Testis (tissue), 2 donors: ENCODE measurements at regions not wholly inside any gene's neighbourhood (a gene's known extent, or its start where the extent isn't known, plus 50 kb on each side); places are given as distances from the start of the nearest gene placed in this dataset.

Experiments
- DNase-seq: peaks from one replicate; pipeline ENCODE4 v3.0.0-alpha.2; 2019
- H3K27ac ChIP-seq, 2 donors: fragments of 200-600 bp; sonication (generic); one replicate each; pipeline ENCODE4 v1.5.1; 2019
- H3K27me3 ChIP-seq: fragments of 200-600 bp; sonication (generic); one replicate; pipeline ENCODE4 v1.5.1; 2019
- H3K36me3 ChIP-seq: fragments of 200-600 bp; sonication (generic); one replicate; pipeline ENCODE4 v1.5.1; 2017; ENCODE audit warnings: low read depth; ENCODE audit errors: missing control alignments
- H3K4me1 ChIP-seq: fragments of 200-600 bp; sonication (generic); one replicate; pipeline ENCODE4 v1.5.1; 2019
- H3K4me3 ChIP-seq, 2 donors: fragments of 200-600 bp; sonication (generic); one replicate each; pipeline ENCODE4 v1.5.1; 2017 to 2019
- H3K9me3 ChIP-seq: fragments of 200-600 bp; sonication (generic); one replicate; pipeline ENCODE4 v1.5.1; 2017
- POLR2A ChIP-seq: fragments of 450-650 bp; IDR thresholded peaks from one replicate; pipeline ENCODE4 v1.6.1; 2017; ENCODE audit warnings: antibody characterized with exemption, mild to moderate bottlenecking, moderate library complexity
- WGBS, 2 donors: methylation state at CpG; one replicate each; pipeline ENCODE4 v1.1.5; 2018; 5-methylcytosine and 5-hydroxymethylcytosine counted together
- intact Hi-C: fragments of 100-400 bp; cut with DNase I; formaldehyde crosslinking; loops from one replicate; pipeline ENCODE4 v1.15.1; 2023; ENCODE audit warnings: low total_unique reads
- TF ChIP-seq, protein P1 (sequence below), 3 experiments: fragments of 450-650 bp in 2 of 3; fragments of 200-600 bp in 1 of 3; sonication (generic) in 1 of 3; IDR thresholded peaks; one replicate each; pipeline ENCODE4 v1.5.1; 2016 to 2019; ENCODE audit warnings: antibody characterized with exemption in 3 of 3, mild to moderate bottlenecking in 2 of 3, moderate library complexity in 1 of 3

DNA sequence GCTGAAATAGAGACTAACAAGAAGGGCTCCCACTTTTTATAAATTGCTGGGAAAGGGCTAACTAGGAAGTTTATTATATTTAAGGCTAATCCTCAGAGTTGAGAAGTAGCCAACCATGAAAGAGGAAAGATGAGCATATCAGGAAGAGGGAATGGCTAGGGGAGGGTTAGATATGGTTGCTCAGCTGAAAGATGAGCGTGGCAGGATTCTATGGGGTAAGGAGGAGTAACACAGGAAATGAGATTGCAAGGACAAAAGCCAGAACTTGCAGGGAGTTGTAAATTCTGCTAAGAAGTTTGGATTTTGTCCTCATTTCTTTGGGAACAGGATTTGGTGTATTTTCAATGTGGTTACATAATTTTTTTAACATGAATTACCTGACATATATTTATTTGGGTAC, 127.4 kb upstream of the ATP2B1 start:
- Histone ChIP-seq H3K4me3 (no peak overlapping the region), H3K27me3 (no peaks in the 10 kb centered on the region), H3K9me3 (no peaks in the 10 kb centered on the region), H3K4me1 (no peaks in the 10 kb centered on the region), H3K27ac (no peak overlapping the region), H3K36me3 (no peaks in the 10 kb centered on the region)
- TF ChIP-seq, protein P1, sequence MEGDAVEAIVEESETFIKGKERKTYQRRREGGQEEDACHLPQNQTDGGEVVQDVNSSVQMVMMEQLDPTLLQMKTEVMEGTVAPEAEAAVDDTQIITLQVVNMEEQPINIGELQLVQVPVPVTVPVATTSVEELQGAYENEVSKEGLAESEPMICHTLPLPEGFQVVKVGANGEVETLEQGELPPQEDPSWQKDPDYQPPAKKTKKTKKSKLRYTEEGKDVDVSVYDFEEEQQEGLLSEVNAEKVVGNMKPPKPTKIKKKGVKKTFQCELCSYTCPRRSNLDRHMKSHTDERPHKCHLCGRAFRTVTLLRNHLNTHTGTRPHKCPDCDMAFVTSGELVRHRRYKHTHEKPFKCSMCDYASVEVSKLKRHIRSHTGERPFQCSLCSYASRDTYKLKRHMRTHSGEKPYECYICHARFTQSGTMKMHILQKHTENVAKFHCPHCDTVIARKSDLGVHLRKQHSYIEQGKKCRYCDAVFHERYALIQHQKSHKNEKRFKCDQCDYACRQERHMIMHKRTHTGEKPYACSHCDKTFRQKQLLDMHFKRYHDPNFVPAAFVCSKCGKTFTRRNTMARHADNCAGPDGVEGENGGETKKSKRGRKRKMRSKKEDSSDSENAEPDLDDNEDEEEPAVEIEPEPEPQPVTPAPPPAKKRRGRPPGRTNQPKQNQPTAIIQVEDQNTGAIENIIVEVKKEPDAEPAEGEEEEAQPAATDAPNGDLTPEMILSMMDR (IDR thresholded peaks at IDR 0.05): no peak
- no peak for TF ChIP-seq POLR2A
- DNase-seq: no peak
- 47 to 65% methylated on average over 1 of the region's 1 CpG for WGBS, 2 donors
- intact Hi-C loops: no loop called here

DNA sequence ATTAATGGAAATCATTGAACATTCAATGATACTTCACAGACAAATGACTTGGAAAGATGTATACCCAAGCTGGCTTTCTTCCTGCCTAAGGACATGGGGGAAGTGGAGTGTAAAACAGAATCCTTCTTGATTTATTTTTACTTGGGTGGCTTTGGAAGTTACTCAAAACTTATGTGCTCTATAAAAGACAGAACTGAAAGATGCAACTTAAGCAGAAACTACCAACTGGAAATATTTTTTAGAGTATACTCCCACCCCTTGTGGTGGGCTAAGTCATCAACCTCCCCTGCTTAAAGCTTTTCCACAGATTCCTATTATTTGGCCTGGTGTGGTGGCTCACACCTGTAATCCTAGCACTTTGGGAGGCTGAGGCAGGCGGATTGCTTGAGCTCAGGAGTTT, 126.0 kb upstream of the ATP2B1 start:
- Histone ChIP-seq H3K4me1 (no peaks in the 10 kb centered on the region), H3K9me3 (no peaks in the 10 kb centered on the region)
- TF ChIP-seq, protein P1 (IDR thresholded peaks at IDR 0.05): no peak
- TF ChIP-seq POLR2A: no peak

DNA sequence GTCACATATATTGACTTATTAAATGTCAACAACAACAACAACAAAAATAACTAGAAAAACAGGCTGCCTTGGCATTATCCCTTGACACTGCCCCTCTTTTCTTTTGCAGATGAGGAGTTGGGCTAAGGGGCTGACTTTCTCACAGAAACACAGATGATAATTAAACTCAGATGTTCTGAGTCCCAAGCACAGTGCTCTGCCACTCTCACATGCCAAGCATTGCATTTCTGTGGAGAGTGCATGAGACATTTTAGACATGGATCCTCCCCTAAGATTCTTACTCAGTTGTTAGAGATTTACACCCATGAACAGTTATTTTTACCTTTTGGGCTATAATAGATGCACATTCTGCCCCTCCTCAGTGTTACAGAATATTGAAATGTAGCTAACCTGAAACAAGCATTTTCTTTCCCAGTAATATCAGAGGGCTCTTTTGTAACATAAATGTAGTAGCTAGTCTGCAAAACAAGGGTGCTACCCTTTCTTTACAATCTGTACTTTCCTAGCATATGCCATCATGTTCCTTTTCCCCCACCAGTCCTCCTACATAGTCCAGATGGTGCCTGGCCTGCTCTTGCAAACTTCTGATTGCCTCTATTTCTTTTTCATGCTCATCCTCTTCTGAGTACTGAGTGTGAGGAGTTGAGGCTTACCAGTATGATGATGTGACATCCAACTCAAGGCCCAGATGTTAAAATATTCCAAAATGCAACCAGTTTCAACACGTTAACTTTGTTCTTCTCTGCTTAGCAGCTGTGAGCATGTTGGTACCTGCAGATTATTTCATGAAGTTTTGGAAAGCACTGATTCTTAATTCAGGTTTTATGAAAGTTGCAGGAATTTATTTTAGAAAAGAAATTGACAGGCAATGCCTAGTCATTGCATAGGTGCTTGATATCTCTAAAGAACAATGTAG, 125.0 kb upstream of the ATP2B1 start:
- DNase-seq: no peak
- no peak overlapping the region for H3K4me3 ChIP-seq
- no peaks in the 10 kb centered on the region for H3K36me3 ChIP-seq
- WGBS, 2 donors: 87 to 89% methylated on average over 1 of the region's 1 CpG
- H3K27ac ChIP-seq: no peak overlapping the region
- no peaks in the 10 kb centered on the region for H3K27me3 ChIP-seq
- H3K9me3 ChIP-seq: no peaks in the 10 kb centered on the region
- intact Hi-C loops: no loop called here
- TF ChIP-seq, protein P1 (IDR thresholded peaks at IDR 0.05): no peak
- TF ChIP-seq POLR2A: no peak
- no peaks in the 10 kb centered on the region for H3K4me1 ChIP-seq

More for the DNA sequence above, 126.0 kb upstream of the ATP2B1 start:
- WGBS, 2 donors: 86 to 100% methylated on average over 1 of the region's 1 CpG
- no peaks in the 10 kb centered on the region for H3K27me3 ChIP-seq
- no peak overlapping the region for H3K27ac ChIP-seq
- H3K36me3 ChIP-seq: no peaks in the 10 kb centered on the region
- DNase-seq: no peak
- intact Hi-C loops: no loop called here
- no peak overlapping the region for H3K4me3 ChIP-seq

DNA sequence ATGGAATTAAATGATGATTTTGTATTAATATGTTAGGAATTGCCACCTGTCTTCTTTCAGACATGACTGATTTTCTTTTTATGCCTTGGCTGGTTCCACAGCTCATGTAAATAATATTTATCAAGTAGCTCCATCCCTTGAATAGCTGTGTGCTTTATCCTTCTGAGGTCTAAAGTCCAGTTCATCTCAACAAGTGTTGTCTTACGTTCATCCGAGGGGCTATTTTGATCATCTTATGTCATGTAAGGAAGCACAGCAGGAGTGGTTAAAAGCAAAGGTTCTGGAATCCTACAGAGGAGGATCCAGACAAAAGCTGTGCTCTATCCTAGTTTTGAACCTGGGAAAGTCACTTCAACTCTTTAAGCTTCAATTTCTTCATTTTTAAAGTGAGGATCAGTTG, 123.7 kb upstream of the ATP2B1 start:
- 84 to 85% methylated on average over 2 of the region's 2 CpGs for WGBS, 2 donors
- Histone ChIP-seq H3K27ac (no peak overlapping the region), H3K36me3 (no peaks in the 10 kb centered on the region), H3K27me3 (no peaks in the 10 kb centered on the region), H3K4me1 (no peaks in the 10 kb centered on the region), H3K9me3 (no peaks in the 10 kb centered on the region), H3K4me3 (no peak overlapping the region)
- TF ChIP-seq, protein P1 (IDR thresholded peaks at IDR 0.05): no peak
- DNase-seq: no peak
- intact Hi-C loops: no loop called here
